IMR-90 (cell line): ENCODE measurements at regions not wholly inside any gene's neighbourhood (a gene's known extent, or its start where the extent isn't known, plus 50 kb on each side); places are given as distances from the start of the nearest gene placed in this dataset.

Experiments
- ATAC-seq: fragments of 200-7000 bp; cut with Tn5 transposase; 2 replicates; pipeline ENCODE4 v1.9.1; 2020; ENCODE audit warnings: low read depth, mild to moderate bottlenecking, moderate library complexity
- BruUV-seq: library from RNA; stranded (reverse); fragments of 400-500 nt; replicated peaks from 2 replicates; lab custom pipeline; 2021; lab: Mats Ljungman, UMichigan
- CTCF ChIA-PET: fragments of 300-600 bp; formaldehyde crosslinking; extraction: SDS; loops from one replicate; lab custom pipeline; 2021; ENCODE audit warnings: antibody characterized with exemption; lab: Yijun Ruan, JAX
- POLR2A ChIA-PET: fragments of 300-600 bp; sonication (Branson Sonifier 250); formaldehyde crosslinking; loops from one replicate; lab custom pipeline; 2022; ENCODE audit warnings: antibody characterized with exemption; ENCODE audit not compliant: unreplicated experiment; lab: Charles Lee
- DNase-seq: peaks from one replicate; pipeline ENCODE4 v3.0.0; 2013
- H2AFZ ChIP-seq: replicated peaks from 2 replicates; pipeline ENCODE3; 2013; ENCODE audit warnings: low read length, mild to moderate bottlenecking; ENCODE audit not compliant: poor library complexity
- H2AK5ac ChIP-seq: 2 replicates; pipeline ENCODE4 v1.6.1; 2013; ENCODE audit warnings: low read depth, low read length, inconsistent platforms
- H2AK9ac ChIP-seq: replicated peaks from 2 replicates; pipeline ENCODE3; 2013; ENCODE audit warnings: mild to moderate bottlenecking, low read depth, low read length, moderate library complexity; ENCODE audit not compliant: poor library complexity
- H2BK120ac ChIP-seq: 2 replicates; pipeline ENCODE4 v1.6.1; 2013; ENCODE audit warnings: low read depth, low read length, inconsistent platforms
- H2BK15ac ChIP-seq: 3 replicates; pipeline ENCODE4 v1.6.1; 2013; ENCODE audit warnings: low read depth, low read length, inconsistent platforms
- H2BK20ac ChIP-seq: 2 replicates; pipeline ENCODE4 v1.6.1; 2013; ENCODE audit warnings: low read depth, mild to moderate bottlenecking, inconsistent platforms, low read length, moderate library complexity
- H2BK5ac ChIP-seq: 2 replicates; pipeline ENCODE4 v1.6.1; 2013; ENCODE audit warnings: mild to moderate bottlenecking, low read depth, low read length, inconsistent platforms; ENCODE audit not compliant: poor library complexity, severe bottlenecking
- H3K14ac ChIP-seq: replicated peaks from 2 replicates; pipeline ENCODE4 v1.6.1; 2013; ENCODE audit warnings: low read depth, low read length, inconsistent platforms
- H3K18ac ChIP-seq: 2 replicates; pipeline ENCODE4 v1.6.1; 2013; ENCODE audit warnings: low read depth, low read length, control low read depth
- H3K23ac ChIP-seq: 2 replicates; pipeline ENCODE4 v1.6.1; 2013; ENCODE audit warnings: low read depth, low read length, inconsistent platforms
- H3K27ac ChIP-seq: 2 replicates; pipeline ENCODE4 v1.5.1; 2013; ENCODE audit warnings: mild to moderate bottlenecking, control low read depth, low read length; ENCODE audit not compliant: insufficient read depth
- H3K27me3 ChIP-seq: 2 replicates; pipeline ENCODE4 v1.6.1; 2013; ENCODE audit warnings: low read length; ENCODE audit not compliant: control insufficient read depth, insufficient read depth
- H3K36me3 ChIP-seq: 2 replicates; pipeline ENCODE4 v1.6.1; 2013; ENCODE audit warnings: low read length, mixed read lengths; ENCODE audit not compliant: control insufficient read depth, insufficient read depth
- H3K4ac ChIP-seq: 2 replicates; pipeline ENCODE4 v1.6.1; 2013; ENCODE audit warnings: low read depth, low read length, inconsistent platforms
- H3K4me1 ChIP-seq: 2 replicates; pipeline ENCODE4 v1.6.1; 2013; ENCODE audit warnings: low read length, mixed read lengths; ENCODE audit not compliant: control insufficient read depth, insufficient read depth
- H3K4me2 ChIP-seq: 2 replicates; pipeline ENCODE4 v1.6.1; 2013; ENCODE audit warnings: low read depth, mild to moderate bottlenecking, control low read depth, low read length, moderate library complexity
- H3K4me3 ChIP-seq: 2 replicates; pipeline ENCODE4 v1.5.1; 2013; ENCODE audit warnings: low read depth, mild to moderate bottlenecking, control low read depth, low read length, moderate library complexity; ENCODE audit not compliant: insufficient read depth
- H3K56ac ChIP-seq: 2 replicates; pipeline ENCODE4 v1.6.1; 2013; ENCODE audit warnings: low read length, inconsistent platforms; ENCODE audit not compliant: insufficient read depth; ENCODE audit errors: extremely low read depth
- H3K79me1 ChIP-seq, 2 experiments: 2 replicates each; pipeline ENCODE4 v1.6.1; 2013; ENCODE audit warnings: low read length in 2 of 2, inconsistent platforms in 1 of 2, low read depth in 1 of 2
- H3K9ac ChIP-seq: 2 replicates; pipeline ENCODE4 v1.6.1; 2013; ENCODE audit warnings: low read depth, low read length, control low read depth
- H3K9me1 ChIP-seq: 2 replicates; pipeline ENCODE4 v1.6.1; 2013; ENCODE audit warnings: low read length, inconsistent platforms; ENCODE audit not compliant: insufficient read depth
- H3K9me3 ChIP-seq: 2 replicates; pipeline ENCODE4 v1.6.1; 2013; ENCODE audit warnings: low read length; ENCODE audit not compliant: control insufficient read depth, insufficient read depth
- H4K20me1 ChIP-seq: 2 replicates; pipeline ENCODE4 v1.6.1; 2013; ENCODE audit warnings: low read length, inconsistent platforms; ENCODE audit not compliant: insufficient read depth
- H4K5ac ChIP-seq: 2 replicates; pipeline ENCODE4 v1.6.1; 2013; ENCODE audit warnings: mild to moderate bottlenecking, low read depth, low read length, control low read depth
- H4K8ac ChIP-seq, 2 experiments: 2 replicates each; pipeline ENCODE4 v1.6.1; 2013; ENCODE audit warnings: low read depth in 2 of 2, low read length in 2 of 2, control low read depth in 1 of 2, inconsistent platforms in 1 of 2
- H4K91ac ChIP-seq: 2 replicates; pipeline ENCODE4 v1.6.1; 2013; ENCODE audit warnings: low read depth, low read length, inconsistent platforms; ENCODE audit not compliant: insufficient read depth
- BHLHE40 ChIP-seq: fragments of 150-350 bp; IDR thresholded peaks from 2 replicates; pipeline ENCODE4 v1.6.1; 2016; ENCODE audit warnings: mild to moderate bottlenecking, low read depth, low read length
- CEBPB ChIP-seq: IDR thresholded peaks from 2 replicates; pipeline ENCODE4 v1.6.1; 2012; ENCODE audit warnings: low read depth, low read length, improper control_type of control experiment
- CHD1 ChIP-seq: IDR thresholded peaks from 2 replicates; pipeline ENCODE4 v1.6.1; 2012; ENCODE audit warnings: low read depth, low read length, improper control_type of control experiment
- FOS ChIP-seq: fragments of 150-350 bp; IDR thresholded peaks from 2 replicates; pipeline ENCODE4 v1.6.1; 2016; ENCODE audit warnings: low read depth, low read length
- MAFK ChIP-seq: IDR thresholded peaks from 2 replicates; pipeline ENCODE4 v1.6.1; 2012; ENCODE audit warnings: low read depth, low read length, improper control_type of control experiment
- MAZ ChIP-seq: IDR thresholded peaks from 2 replicates; pipeline ENCODE4 v1.6.1; 2012; ENCODE audit warnings: low read depth, mild to moderate bottlenecking, low read length, improper control_type of control experiment, moderate library complexity, borderline replicate concordance
- MXI1 ChIP-seq: IDR thresholded peaks from 2 replicates; pipeline ENCODE4 v1.6.1; 2012; ENCODE audit warnings: low read depth, mild to moderate bottlenecking, low read length, moderate library complexity, borderline replicate concordance
- NFE2L2 ChIP-seq: fragments of 150-350 bp; IDR thresholded peaks from 2 replicates; pipeline ENCODE4 v1.6.1; 2016; ENCODE audit warnings: low read depth, mild to moderate bottlenecking, low read length
- POLR2A ChIP-seq: IDR thresholded peaks from 2 replicates; pipeline ENCODE4 v1.6.1; 2012; ENCODE audit warnings: mild to moderate bottlenecking, low read depth, low read length
- RAD21 ChIP-seq: IDR thresholded peaks from 2 replicates; pipeline ENCODE4 v1.6.1; 2012; ENCODE audit warnings: low read length, improper control_type of control experiment
- RCOR1 ChIP-seq: IDR thresholded peaks from 2 replicates; pipeline ENCODE4 v1.6.1; 2012; ENCODE audit warnings: mild to moderate bottlenecking, low read length, improper control_type of control experiment; ENCODE audit not compliant: insufficient replicate concordance
- RFX5 ChIP-seq: IDR thresholded peaks from 2 replicates; pipeline ENCODE4 v1.8.0; 2012; ENCODE audit warnings: low read depth, mild to moderate bottlenecking, low read length, moderate library complexity
- SMC3 ChIP-seq: fragments of 150-350 bp; IDR thresholded peaks from 2 replicates; pipeline ENCODE4 v1.6.1; 2016; ENCODE audit warnings: low read depth, mild to moderate bottlenecking, antibody characterized with exemption, low read length, moderate library complexity
- WGBS, 2 experiments: methylation state at CpG; one replicate each; pipeline versions ENCODE4 v1.1.5 to v1.1.7; 2013; ENCODE audit warnings: missing lambda C conversion rate in 2 of 2; ENCODE audit not compliant: insufficient read length in 1 of 2; ENCODE audit errors: extremely low coverage in 2 of 2; 5-methylcytosine and 5-hydroxymethylcytosine counted together
- dilution Hi-C: fragments of 300-500 bp; cut with HindIII; formaldehyde crosslinking; loops from one replicate; pipeline ENCODE4 v1.14.3; 2018; ENCODE audit warnings: low sequenced_read_pairs; ENCODE audit not compliant: unreplicated experiment
- in situ Hi-C: fragments of 300-500 bp; cut with MboI; formaldehyde crosslinking; loops from 3 replicates; pipeline ENCODE4 v1.14.3; 2019; ENCODE audit warnings: low sequenced_read_pairs, inconsistent platforms, mixed read lengths
- intact Hi-C: fragments of 100-400 bp; cut with micrococcal nuclease; formaldehyde crosslinking; loops from 2 replicates; pipeline ENCODE4 v1.10.0; 2022
- TF ChIP-seq, protein P1 (sequence below): conservative IDR thresholded peaks from 2 replicates; pipeline ENCODE4 v1.5.1; 2012; ENCODE audit warnings: mild to moderate bottlenecking, low read depth, low read length, improper control_type of control experiment
- TF ChIP-seq, protein P2 (sequence below): fragments of 150-350 bp; IDR thresholded peaks from 2 replicates; pipeline ENCODE4 v1.6.1; 2017; ENCODE audit warnings: mild to moderate bottlenecking, antibody characterized with exemption, low read length, low read depth
- TF ChIP-seq, protein P3 (sequence below): fragments of 150-350 bp; IDR thresholded peaks from 2 replicates; pipeline ENCODE4 v1.6.1; 2016; ENCODE audit warnings: low read depth, mild to moderate bottlenecking, low read length, moderate library complexity, borderline replicate concordance

DNA sequence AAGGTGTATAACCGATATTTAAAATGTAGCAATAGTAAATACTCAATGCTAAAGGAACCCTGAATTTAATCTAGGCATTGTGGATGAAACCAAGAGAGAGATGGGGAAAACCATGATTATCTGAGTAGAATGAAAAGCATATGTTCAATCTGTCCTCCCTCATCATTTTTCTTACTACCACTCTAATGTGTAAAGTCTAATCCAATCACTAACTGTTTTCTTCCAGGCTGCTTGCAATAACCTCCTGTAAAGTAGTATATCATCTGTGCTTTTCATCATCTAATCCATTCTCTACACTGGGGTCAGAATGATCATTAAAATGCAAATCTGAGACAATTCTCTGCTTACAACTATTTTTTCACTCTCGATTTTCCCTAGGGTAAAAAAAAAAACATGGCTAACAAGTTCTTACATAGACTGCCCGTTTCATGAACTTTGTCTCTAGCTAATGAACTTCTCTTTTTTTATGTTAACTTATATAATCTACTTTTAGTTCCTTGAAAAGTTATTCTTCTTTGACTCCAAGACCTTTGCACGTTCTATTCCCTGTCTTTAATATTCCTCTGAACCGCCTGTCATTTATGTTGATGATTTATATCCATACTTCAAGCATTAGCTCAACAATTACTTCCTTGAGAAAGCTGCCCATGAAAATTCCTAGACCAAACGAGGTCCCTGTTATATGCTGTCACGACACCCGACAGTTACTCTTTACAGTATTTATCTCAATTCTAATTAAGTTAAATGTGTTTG lies 94.7 kb upstream of the SLC8A1 start:
- no peak overlapping the region for H3K23ac ChIP-seq
- H4K5ac ChIP-seq = no peak overlapping the region
- no peak overlapping the region for H4K91ac ChIP-seq
- TF ChIP-seq RAD21 = no peak
- no peak for TF ChIP-seq MXI1
- no peak for TF ChIP-seq CEBPB
- TF ChIP-seq, protein P1, sequence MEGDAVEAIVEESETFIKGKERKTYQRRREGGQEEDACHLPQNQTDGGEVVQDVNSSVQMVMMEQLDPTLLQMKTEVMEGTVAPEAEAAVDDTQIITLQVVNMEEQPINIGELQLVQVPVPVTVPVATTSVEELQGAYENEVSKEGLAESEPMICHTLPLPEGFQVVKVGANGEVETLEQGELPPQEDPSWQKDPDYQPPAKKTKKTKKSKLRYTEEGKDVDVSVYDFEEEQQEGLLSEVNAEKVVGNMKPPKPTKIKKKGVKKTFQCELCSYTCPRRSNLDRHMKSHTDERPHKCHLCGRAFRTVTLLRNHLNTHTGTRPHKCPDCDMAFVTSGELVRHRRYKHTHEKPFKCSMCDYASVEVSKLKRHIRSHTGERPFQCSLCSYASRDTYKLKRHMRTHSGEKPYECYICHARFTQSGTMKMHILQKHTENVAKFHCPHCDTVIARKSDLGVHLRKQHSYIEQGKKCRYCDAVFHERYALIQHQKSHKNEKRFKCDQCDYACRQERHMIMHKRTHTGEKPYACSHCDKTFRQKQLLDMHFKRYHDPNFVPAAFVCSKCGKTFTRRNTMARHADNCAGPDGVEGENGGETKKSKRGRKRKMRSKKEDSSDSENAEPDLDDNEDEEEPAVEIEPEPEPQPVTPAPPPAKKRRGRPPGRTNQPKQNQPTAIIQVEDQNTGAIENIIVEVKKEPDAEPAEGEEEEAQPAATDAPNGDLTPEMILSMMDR = no peak
- no peak for TF ChIP-seq SMC3
- no peak for TF ChIP-seq BHLHE40
- TF ChIP-seq, protein P2, sequence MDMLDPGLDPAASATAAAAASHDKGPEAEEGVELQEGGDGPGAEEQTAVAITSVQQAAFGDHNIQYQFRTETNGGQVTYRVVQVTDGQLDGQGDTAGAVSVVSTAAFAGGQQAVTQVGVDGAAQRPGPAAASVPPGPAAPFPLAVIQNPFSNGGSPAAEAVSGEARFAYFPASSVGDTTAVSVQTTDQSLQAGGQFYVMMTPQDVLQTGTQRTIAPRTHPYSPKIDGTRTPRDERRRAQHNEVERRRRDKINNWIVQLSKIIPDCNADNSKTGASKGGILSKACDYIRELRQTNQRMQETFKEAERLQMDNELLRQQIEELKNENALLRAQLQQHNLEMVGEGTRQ = no peak
- no peak for TF ChIP-seq POLR2A
- TF ChIP-seq NFE2L2 = no peak
- TF ChIP-seq MAZ = no peak
- no peak for TF ChIP-seq MAFK
- TF ChIP-seq RFX5 = no peak
- TF ChIP-seq RCOR1 = no peak
- TF ChIP-seq FOS = no peak
- TF ChIP-seq, protein P3, sequence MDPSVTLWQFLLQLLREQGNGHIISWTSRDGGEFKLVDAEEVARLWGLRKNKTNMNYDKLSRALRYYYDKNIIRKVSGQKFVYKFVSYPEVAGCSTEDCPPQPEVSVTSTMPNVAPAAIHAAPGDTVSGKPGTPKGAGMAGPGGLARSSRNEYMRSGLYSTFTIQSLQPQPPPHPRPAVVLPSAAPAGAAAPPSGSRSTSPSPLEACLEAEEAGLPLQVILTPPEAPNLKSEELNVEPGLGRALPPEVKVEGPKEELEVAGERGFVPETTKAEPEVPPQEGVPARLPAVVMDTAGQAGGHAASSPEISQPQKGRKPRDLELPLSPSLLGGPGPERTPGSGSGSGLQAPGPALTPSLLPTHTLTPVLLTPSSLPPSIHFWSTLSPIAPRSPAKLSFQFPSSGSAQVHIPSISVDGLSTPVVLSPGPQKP = no peak
- TF ChIP-seq CHD1 = no peak
- dilution Hi-C loops (no loop called here), in situ Hi-C loops (no loop called here), intact Hi-C loops (no loop called here)
- no peak overlapping the region for H3K56ac ChIP-seq
- no CpG with 5 or more reads among the region's 8 CpGs for WGBS, 2 experiments
- no TSS peak for BruUV-seq
- no peak overlapping the region for H2BK120ac ChIP-seq
- no peaks in the 10 kb centered on the region for H3K36me3 ChIP-seq
- no peak overlapping the region for H3K9ac ChIP-seq
- H3K27ac ChIP-seq = no peak overlapping the region
- ChIA-PET CTCF (interaction anchor here (0.6 kb wide), 1 partner anchor 733 kb away, joined by 3 read pairs; no protein-coding TSS in a partner anchor), POLR2A (no interaction called here)
- H3K79me1 ChIP-seq = no peaks in the 10 kb centered on the region
- H3K14ac ChIP-seq = no peak overlapping the region
- no peak overlapping the region for H2BK20ac ChIP-seq
- no peaks in the 10 kb centered on the region for H3K9me3 ChIP-seq
- H3K4me1 ChIP-seq = no peaks in the 10 kb centered on the region
- H3K4me3 ChIP-seq = no peak overlapping the region
- no peak overlapping the region for H3K4ac ChIP-seq
- no peak overlapping the region for H2BK15ac ChIP-seq
- H3K4me2 ChIP-seq = no peak overlapping the region
- no peak overlapping the region for H2AK9ac ChIP-seq
- no peak overlapping the region for H2BK5ac ChIP-seq
- no peak overlapping the region for H3K18ac ChIP-seq
- no peak for DNase-seq
- H3K9me1 ChIP-seq = no peaks in the 10 kb centered on the region
- no peaks in the 10 kb centered on the region for H3K27me3 ChIP-seq
- no peak for ATAC-seq
- no peak overlapping the region for H2AK5ac ChIP-seq
- no peak overlapping the region for H2AFZ ChIP-seq
- H4K20me1 ChIP-seq = no peaks in the 10 kb centered on the region
- no peak overlapping the region for H4K8ac ChIP-seq
